NCI-H2227 treated with DMSO at 0.1 percent for 48 hours (cell line): ENCODE measurements at regions not wholly inside any gene's neighbourhood (a gene's known extent, or its start where the extent isn't known, plus 50 kb on each side); places are given as distances from the start of the nearest gene placed in this dataset.
"Not testable (repeated sequence)": the region's sequence is repeated elsewhere in the genome, so short reads cannot be mapped to it uniquely, and the experiment has no call there.

Experiments
- DNase-seq: peaks from one replicate; lab custom pipeline; 2025; lab: John Stamatoyannopoulos, UW

DNA sequence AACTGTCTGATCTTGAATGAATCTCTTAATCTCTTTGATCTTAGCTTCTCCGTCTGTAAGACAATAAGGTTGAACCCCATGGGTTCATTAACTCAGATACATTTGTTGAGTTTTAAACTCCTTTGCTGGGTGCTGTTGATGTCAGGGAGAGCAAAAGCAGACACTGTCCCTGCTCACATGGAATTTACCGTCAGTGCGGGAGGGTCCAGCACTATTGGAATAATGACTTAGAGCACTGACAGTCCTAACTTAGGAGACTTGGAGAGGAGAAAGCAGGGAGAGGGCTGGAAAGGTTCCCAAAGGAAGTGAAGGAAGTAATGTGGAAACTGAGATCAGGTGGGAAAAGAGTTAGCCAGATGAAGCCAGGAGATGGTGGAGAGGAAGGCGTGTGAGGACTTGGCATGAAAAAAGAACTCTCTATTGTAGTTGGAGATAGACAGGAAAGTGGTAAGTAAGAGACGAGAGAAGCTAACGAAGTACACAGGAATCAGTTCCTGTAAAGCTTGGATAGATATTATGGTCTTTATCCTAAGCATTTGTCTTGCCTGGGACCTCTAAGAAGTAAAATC lies 141.4 kb upstream of the SERTAD2 start:
- DNase-seq: no peak

DNA sequence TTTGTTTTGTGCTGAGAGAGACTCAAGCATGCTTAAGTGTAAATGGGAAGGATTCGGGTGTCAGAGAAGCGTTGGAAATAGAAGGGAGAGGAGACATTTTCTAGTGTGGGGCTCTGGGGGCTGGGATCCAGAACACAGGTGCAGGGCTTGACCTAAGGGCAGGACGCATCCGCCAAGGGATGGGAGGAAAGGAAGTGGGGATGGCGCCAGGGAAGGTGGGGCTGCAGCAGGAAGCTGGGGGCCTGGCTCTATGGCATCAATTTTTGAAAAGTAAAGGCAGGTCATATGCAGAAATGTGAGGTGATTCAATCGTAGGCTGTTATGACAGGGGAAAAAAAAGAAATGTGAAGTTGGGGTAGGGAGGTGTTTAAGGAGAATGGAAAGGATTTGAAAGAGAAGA lies 143.2 kb upstream of the SERTAD2 start:
- DNase-seq: no peak

DNA sequence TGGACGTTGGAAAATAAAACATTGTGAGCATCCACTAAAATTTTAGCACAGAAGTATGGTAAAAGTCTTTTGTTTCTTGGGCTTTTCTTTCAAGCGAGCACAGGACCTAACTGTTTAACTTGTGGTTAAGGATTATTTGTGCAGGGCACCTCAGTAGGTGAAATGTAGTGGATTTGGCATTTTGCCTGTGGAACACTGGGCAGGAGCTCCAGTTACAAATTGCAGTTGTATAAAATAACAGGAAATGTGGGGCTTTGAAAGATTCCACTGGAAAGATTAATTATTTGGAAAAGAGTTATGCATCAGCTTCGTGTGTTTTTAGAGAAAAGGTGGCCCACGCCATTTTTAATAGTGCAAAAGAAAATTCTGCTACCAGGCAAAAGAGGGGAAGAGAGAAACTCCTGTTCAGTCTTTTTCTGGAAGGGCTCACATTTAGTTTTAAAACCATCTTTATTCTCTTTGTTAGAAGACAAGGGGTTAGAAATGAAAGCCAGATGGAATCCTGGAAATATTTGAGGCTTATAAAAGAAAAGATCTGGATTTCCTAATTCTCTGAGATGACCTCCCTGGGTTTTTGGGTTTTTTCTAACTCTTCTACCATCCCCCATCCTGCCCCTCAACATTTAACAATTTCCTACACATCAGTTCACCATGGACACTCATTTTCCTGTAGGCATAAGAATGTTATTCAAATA lies 144.3 kb upstream of the SERTAD2 start:
- DNase-seq: no peak

DNA sequence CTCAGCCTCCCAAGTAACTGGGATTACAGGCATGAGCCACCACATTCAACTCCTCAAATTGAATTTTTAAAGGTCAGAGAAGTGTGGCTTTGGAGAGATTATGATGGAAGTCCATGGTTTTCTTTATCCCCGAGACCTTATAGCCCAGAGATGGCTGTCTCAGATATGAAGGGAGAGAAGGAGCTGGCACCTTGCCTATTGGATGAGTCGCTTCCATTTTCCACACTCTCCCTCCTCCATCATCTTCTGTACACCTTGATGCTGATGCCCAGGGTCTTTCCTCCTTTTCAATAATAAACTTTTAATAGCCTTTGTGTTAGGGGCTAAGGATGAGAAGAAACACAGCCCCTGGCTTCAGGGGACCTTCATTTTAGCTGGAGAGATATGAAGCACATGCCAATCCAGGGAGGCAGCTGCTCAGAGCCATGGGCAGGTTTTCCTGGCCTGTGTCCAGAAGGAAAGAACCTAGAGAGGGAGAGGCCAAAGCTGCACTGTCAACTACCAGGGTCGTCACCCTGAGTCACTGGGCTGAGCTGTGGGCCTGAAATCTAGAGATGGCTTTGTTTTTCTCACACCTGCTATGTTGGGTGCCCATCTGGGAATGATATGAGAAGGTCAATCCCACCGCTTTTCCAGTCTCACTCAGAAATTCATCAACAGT lies 146.0 kb upstream of the SERTAD2 start:
- no peak for DNase-seq

DNA sequence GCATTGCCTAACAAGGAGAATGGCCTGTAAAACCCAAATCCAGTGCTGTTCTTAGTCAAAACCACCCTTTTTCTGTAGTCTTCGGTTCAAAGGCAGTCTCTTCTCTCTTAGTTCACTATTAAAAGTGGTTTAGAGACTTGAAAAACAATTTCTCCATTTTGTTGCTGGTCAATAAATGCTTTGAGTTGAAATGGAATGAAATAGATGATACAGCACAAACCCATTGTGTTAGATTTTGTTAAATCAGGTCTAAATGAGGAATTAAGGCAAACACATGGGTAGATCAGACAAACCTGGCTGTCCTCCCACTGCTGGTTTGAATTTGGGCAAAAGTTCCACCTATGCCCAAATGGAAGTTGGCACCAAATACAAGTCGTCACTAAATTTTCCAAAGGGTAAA lies 150.1 kb upstream of the SERTAD2 start:
- no peak for DNase-seq

DNA sequence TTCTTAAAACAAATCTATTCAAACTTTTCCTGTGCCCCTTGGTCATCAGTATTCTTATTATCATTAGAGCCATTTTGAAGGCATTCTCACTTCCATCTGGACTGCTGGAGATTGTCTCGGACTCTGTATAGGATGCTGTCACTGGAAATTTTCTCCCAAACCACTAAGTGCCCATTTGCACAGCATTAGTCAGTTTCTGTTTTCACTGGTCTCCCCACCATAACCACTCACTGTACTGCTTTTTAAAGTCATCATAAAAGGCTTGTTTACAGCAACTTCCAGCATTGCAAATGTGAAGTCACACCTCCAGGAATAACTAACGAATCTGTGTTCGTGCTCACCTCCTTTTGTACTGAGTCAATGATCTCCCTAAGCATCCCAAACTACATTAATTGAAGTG lies 150.9 kb upstream of the SERTAD2 start:
- no peak for DNase-seq

DNA sequence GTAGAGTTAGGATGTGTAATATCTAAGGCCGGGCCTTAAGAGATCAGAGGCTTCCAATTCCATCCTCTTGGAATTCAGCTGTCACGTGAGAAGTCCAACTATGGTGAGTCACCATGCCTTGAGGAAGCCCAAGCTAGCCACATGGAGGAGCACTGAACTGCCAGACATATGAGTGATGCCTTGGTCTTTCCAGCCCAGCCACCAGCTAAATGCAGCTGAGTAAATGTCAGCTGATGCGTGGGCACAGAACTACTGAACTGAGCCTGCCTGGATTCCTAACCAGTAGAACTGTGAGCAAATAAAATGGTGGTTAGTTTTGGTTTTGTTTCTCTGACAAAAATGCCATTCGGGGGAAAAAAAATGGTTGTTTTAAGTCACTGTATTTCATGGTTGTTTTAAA lies 153.7 kb upstream of the SERTAD2 start:
- DNase-seq: no peak

DNA sequence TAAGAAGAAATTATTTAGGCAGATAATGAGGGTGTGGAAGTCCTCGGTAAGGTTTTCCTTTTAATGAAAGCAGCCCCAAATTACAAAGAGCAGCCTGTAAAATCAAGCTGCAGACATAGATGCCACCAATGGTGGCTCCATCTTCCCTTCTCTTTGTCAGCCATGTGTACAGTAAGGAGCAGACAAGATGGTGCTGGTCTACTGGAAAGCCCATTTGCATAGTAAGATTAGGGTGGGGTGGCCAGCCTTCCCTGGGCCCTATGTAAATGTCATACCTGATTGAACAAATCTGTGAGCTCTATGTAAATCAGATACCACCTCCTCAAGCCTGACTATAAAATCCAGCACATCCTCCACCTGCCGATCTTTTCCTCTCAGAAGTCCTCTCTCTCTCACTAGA lies 154.4 kb upstream of the SERTAD2 start:
- no peak for DNase-seq

DNA sequence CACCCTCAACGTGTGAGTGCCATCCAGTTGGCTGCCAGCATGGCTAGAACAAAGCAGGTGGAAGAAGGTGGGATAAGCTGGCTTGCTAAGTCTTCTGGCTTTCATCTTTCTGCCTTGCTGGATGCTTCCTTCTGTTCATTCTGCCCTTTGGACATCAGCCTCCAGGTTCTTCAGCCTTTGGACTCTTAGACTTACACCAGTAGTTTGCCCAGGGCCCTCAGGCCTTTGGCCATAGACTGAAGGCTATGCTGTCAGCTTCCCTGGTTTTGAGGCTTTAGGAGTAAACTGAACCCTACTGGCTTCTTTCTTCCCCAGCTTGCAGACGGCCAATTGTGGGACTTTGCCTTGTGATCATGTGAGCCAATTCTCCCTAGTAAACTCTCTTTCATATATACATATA lies 155.0 kb upstream of the SERTAD2 start:
- no peak for DNase-seq

DNA sequence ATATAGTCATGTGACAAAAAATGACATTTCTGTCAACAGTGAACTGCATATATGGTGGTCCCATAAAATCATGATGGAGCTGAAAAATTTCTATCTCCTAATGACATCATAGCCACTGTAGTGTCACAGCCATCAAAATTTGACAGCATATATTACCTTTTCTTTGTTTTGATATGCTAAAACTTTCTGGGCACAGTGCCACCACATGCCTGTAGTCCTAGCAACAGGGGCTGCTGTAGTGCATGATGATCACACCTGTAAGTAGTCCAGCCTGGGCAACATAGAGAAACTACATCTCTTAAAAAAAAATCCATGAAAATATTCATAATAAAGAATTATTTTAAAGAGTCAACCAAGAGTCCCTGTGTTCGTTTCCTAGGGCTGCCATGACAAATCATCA lies 155.5 kb upstream of the SERTAD2 start:
- no peak for DNase-seq

DNA sequence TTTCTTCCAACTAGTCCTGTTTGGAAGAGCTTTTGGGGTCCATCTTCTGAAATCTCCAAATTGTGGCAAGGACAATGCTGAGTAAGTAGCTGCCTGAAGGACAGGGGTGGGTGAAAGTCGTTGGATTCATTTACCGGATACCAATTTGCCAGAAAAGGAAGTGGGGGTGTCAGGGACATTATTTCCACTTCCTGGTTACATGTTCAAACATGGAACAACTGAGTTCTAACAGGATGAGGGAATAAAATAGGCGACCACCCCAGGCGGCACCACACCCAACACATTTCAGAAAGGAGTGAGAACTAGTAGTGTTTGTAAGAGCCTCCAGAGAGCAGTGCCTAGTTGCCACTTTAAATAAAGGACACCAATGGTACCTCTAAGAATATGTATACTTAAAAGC lies 158.6 kb upstream of the SERTAD2 start:
- DNase-seq: no peak

DNA sequence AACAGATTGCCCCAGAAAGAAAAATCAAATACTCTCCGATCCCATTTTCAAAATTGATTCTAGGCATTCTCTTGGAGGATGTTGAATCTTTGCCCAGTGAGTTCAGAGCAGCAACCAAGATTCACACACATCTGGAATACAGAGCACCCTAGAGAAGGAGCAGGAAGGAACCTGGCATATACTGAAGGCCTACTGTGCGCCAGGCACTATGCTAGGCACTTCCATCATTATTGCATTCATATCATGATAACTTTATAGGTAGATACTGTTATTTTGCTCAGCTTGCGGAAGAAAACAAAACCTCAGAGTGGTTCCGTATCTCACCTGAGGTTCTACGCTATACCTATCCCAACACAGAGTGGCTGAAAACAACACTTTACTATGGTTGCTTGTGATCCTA lies 160.3 kb upstream of the SERTAD2 start:
- DNase-seq: no peak

DNA sequence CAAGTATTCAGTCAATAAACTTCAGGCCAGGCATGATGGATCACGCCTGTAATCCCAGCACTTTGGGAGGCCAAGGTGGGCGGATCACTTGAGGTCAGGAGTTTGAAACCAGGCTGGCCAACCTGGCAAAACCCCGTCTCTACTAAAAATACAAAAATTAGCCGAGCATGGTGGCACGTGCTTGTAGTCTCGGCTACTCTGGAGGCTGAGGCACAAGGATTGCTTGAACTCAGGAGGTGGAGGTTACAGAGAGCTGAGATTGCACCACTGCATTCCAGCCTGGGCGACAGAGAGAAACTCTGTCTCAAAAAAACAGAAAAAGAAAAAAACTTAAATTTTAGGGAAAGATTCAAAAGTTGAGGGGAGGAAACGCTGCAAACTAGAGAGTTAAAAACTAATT lies 162.8 kb upstream of the SERTAD2 start:
- DNase-seq: not testable (repeated sequence)

DNA sequence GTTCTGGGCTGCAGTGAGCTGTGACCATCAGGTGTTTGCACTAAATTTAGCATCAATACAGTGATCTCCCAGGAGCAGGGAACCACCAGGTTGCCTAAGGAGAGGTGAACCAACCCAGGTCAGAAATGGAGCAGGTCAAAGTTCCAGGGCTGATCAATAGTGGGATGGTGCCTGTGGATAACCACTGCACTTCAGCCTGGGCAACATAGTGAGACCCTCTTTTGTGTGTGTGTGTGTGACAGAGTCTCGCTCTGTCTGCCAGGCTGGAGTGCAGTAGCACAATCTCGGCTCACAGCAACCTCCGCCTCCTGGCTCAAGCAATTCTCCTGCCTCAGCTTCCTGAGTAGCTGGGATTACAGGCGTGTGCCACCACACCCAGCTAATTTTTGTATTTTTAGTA lies 163.7 kb upstream of the SERTAD2 start:
- DNase-seq: no peak

DNA sequence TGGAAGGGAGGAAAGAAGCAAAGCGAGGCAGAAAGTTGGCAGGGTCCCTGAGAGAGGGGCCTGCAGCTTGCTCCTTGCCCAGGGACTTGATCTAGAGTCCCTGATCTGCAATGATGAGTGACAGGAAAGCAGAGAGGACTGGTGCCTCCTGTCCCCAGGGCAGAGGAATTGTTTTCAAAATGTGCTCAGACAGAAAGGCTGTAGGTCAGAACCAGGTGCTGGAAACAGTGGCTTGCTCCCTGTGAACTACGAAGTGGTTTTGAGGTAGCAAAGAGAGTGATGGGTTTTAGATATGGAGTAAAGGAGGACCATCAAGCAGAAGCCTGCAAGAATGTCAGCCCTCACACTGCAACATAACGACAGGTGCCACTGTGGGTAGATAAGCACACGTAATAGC lies 164.9 kb upstream of the SERTAD2 start:
- no peak for DNase-seq

DNA sequence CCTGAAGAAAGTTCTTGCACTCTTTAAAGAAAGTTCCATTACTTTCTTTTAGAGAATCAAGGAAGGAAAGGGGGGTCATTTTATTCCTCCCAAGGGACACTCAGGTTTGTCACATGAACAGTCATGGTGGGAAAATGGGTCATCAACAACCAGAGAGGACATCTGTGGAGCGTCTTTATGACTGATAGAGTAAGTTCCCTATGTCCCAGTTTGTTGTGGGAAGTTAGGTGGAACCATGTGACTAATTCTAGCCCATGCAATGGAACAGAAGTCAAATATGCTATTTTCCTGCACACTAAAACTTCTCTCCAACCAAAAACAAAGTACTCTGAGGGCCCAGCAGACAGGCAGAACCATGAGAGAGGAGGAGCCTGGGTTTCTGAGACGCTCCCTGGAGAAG lies 165.6 kb upstream of the SERTAD2 start:
- no peak for DNase-seq

DNA sequence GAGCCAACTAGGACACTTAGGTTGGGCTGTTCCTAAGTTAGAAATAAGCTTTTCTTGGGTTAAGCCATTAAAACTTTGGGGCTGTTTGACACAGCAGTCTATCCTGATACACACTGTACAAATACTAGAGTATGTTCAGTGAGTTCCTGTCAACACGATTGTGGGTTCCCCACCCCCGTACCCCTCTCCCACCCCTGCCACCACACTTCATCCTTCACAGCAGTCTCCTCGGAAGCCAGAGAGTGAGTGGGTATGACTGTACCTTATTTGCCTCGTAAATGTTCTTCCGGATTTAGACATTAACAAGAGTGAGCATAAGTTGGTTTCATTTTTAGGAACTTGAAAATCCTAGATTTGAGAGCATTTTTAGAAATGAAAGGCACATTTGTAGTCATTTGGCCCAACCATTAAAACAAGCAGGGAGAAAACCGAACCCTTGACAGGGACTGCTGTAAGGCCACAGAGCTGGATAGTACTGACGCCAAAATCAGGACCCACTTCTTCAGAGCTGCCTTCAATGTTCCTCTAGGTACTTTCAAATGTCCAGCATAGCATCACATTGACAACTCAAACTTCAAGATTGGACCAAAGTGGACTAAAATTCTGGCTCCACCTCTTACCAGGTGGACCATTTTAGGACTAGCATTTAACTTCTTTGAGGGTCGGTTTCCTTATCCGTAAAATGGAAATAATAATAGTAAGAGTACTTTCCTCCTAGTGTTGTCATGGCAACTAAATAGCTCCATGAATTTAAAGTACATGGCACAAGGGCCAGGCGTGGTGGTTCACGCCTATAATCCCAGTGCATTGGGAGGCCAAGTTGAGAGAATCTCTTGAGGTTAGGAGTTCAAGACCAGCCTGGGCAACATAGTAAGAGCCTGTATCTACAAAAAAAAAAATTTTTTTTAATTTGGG lies 166.3 kb upstream of the SERTAD2 start:
- DNase-seq: no peak

DNA sequence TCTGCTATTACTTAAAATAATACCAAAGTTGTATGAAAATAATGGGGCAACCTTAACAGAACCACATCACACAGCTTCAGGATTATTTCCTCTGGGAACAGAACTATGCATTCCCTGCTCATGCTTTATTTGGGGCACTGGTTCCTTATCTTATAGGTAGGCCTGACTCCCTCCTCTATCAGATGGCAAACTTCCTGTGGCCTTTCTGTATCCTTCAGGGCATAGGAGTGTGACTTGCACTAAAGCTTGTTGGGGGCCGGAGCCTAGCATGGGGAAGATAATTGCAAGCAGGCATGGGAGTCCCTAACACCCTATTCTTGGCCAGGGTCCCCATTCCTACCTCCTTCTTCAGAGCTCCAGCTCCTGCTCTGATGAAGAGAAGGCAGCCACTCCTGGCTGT lies 167.2 kb upstream of the SERTAD2 start:
- DNase-seq: no peak

DNA sequence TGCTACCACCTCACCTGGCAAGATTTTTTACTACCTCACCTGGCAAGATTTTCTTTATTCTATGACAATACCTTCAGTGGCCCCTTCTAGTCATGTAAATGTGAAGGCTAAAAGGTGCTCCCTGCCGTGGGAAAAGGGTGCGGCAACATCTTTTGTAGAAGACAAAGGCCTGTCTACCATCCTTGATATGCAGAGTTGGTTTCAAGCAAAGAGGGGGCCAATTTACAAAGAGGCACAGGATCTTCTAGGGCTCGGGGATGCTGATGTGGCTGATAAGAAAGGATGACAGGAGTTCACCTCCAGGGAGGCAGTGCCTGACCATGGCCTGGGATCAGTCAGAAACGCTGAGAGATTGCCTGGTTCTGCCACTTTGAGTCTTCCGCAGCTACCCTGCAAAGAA lies 165.4 kb upstream of the SLC1A4 start:
- DNase-seq: no peak

DNA sequence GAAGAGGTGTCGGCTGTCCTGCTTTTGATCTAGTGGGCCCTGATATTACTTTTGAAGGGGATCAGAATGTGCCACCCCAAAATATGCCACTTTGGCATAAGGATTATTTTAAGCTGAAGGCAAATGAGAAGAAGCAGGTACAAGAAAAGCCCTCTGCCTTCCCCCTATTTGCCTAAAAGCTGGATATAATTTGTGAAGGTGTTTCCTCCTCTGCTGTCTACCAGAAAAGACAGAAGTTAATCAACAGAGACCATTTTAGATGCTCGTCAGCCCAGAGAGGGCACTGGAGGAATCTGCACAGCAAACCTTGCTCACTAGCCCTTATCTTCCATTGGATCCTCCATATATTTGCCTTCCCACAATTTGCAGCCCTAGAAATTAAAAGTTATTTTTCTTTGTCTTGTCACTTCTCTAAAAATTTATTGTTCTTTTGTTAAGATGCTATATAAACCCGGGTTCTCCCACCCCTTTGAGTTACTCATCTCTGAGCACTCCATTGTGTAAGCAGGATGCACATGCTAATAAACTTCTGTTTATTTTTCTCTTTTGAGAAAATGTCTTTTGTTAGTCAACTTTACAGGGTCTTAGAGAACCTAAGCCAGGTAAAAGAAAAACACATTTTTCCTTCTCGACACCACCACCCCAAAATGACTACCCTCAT lies 163.2 kb upstream of the SLC1A4 start:
- DNase-seq: no peak

DNA sequence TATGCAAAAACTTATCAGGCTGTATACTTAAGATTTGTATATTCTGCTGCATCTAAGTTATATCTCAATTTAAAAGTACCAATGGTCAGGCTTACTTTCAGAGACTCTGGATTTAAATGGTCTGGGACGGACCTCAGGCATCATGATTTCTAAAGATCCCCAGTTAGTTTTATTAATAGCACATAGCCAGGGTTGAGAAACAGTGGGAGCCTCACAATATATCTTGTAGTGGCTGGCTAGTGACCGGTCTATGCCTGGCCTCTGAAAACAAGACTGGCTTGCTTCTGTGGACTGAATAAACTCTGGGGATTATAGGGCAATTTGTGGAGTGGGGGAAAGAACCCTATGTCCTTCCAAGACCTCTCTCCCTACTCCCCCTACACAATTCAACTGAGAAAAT lies 162.5 kb upstream of the SLC1A4 start:
- no peak for DNase-seq

DNA sequence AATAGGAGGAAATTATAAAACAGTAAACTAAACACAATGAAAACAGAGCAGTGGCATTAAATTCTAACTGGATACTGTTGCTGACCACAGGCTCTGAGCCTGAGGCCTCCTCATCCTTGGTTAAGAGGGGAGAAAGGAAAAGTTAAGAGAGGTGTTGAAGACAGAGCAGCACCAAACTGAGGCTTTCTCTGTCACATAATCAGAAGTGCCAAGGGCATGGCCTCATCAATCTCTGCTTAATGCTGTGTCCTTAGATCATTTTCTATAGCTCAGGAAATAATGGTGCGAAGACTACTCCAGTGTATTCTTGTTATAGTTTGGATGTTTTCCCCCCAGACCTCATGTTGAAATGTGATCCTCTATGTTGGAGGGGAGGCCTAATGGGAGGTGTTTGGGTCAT lies 160.9 kb upstream of the SLC1A4 start:
- no peak for DNase-seq
